GM12873 (cell line): ENCODE measurements at regions not wholly inside any gene's neighbourhood (a gene's known extent, or its start where the extent isn't known, plus 50 kb on each side); places are given as distances from the start of the nearest gene placed in this dataset.

Experiments used
- CTCF ChIP-seq: IDR thresholded peaks from 2 replicates; pipeline ENCODE4 v1.5.1; 2012; ENCODE audit warnings: low read depth, mild to moderate bottlenecking, moderate library complexity, low read length, control low read depth; ENCODE audit not compliant: insufficient read depth; ENCODE audit errors: missing control alignments

- TF ChIP-seq CTCF, result no peak
These were observed 145.8 kb downstream of the ADSS2 start for GRCh38 chr1:244305776-244306341.

GRCh38 chr1:244306544-244306943 is 145.2 kb downstream of the ADSS2 start:
- TF ChIP-seq CTCF, result no peak

GRCh38 chr1:244311784-244312532 is 139.8 kb downstream of the ADSS2 start:
- TF ChIP-seq CTCF, result no peak

- TF ChIP-seq CTCF, result no peak
These were observed 138.4 kb downstream of the ADSS2 start for GRCh38 chr1:244313346-244313745.

- no peak for TF ChIP-seq CTCF
These were observed 136.7 kb downstream of the ADSS2 start for GRCh38 chr1:244314921-244315559.

GRCh38 chr1:244315996-244316395 is 135.7 kb downstream of the ADSS2 start:
- TF ChIP-seq CTCF, result no peak

- no peak for TF ChIP-seq CTCF
These were observed 135.3 kb downstream of the ADSS2 start for GRCh38 chr1:244316407-244316806.
